Activated T-cell treated with anti-CD3 and anti-CD28 coated beads, Interleukin-2, amount 50 U/mL, for 1 hour (primary cell): ENCODE measurements at regions not wholly inside any gene's neighbourhood (a gene's known extent, or its start where the extent isn't known, plus 50 kb on each side); places are given as distances from the start of the nearest gene placed in this dataset.

Source experiments
- DNase-seq: peaks from one replicate; pipeline ENCODE4 v3.0.0-alpha.2; 2020

GRCh38 chr16:6248199-6248598 is 1084.4 kb upstream of the RBFOX1 start:
- no peak for DNase-seq

- DNase-seq: no peak
These were observed 1084.9 kb upstream of the RBFOX1 start for GRCh38 chr16:6247775-6248174.

DNA sequence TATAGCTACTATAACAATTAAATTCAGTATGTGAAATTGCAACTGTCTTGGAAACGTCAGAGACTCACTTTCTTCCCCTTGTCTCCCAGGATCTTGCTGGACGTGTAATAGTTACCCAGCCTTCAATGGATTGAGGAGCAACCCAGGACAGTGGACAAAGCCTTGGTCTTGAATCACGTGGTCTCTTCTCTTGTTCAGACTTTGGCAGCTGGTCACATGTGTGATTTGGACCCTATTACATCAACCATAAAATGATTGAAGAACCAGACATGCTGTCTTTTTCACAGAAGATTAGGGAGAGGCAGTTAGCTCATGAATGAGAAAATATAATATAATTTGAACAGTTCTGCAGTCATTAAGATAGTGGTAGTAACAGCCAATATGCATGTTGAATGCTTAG is 1085.5 kb upstream of the RBFOX1 start:
- DNase-seq: no peak

DNA sequence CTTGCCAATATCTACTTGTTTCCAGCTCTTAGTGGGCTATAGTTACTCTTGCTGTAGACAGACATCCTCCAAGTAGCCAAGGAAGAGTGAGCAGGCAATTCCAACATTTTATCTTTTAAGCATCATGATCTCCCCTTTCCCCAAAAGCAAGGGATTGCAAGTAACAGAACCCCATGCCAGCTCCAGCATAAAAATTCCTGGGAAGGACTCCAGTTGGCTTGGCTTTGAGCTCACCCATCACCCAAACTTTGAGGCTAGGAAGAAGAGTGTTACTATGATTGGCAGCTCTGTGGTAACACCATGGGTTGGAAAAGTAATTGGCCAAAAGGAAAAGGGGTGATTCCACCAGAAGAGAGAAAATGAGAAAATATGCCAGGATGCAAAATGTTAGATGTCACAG is 1086.4 kb upstream of the RBFOX1 start:
- no peak for DNase-seq

DNA sequence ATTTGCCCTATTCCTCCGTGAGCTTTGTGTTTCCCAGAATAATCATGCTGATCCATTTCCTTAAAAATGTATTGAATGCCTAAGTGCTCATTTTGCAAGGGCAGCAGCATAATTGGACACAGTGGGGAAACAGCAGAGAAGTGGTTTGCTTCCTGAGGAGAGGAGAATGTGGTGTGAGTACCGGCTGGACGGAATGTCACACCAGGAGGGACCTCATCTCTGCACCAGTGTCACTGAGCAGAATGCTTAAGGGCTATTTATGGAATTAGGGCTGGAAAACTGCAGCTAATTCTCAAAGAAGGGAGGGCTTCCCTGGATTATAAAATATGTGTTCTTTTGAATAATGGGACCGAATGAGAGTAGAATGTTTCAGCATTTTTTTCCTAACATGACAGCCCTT is 1100.6 kb upstream of the RBFOX1 start:
- no peak for DNase-seq

- DNase-seq: no peak
These were observed 1101.2 kb upstream of the RBFOX1 start for GRCh38 chr16:6231398-6231797.

DNA sequence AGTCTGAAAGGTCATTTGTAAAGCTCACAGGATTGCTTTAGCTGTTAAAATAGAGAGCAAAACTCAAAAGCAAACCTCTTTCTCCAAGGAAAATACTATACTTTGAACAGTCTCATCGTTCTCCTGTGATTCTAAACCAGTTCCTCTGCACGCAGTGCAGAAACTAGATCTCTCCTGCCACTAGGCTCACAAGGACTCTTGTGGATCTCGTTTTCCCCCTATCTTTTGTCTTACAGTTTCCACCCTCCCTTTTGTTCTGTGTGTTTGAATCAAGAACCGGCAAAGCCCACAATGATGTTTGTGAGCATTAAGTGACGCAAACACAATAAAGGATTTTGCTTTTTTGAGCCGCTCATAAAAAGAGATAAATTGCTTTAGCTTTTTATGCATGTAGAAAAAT is 1103.5 kb upstream of the RBFOX1 start:
- no peak for DNase-seq

DNA sequence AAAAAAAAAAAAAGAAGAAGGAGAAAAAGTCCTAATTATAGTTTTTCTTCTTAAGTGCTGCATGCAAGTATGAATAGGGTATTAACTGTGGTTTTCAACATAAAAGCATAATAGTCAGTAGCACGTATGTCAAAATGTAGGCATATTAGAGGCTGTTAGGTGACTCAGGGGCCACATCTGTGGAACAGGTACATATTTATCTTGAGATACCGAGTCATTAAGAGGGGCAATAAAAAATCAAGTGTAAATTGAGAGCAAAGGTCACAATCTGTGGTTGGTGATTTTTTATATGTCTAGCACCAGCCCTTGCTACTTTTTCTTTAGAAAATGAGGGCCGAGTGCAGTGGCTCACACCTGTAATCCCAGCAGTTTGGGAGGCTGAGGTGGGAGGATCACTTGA is 1113.8 kb upstream of the RBFOX1 start:
- DNase-seq: no peak

- DNase-seq: no peak
These were observed 1115.8 kb upstream of the RBFOX1 start for GRCh38 chr16:6216836-6217235.

- no peak for DNase-seq
These were observed 1114.0 kb upstream of the EEF2KMT start for GRCh38 chr16:6211644-6212043.

DNA sequence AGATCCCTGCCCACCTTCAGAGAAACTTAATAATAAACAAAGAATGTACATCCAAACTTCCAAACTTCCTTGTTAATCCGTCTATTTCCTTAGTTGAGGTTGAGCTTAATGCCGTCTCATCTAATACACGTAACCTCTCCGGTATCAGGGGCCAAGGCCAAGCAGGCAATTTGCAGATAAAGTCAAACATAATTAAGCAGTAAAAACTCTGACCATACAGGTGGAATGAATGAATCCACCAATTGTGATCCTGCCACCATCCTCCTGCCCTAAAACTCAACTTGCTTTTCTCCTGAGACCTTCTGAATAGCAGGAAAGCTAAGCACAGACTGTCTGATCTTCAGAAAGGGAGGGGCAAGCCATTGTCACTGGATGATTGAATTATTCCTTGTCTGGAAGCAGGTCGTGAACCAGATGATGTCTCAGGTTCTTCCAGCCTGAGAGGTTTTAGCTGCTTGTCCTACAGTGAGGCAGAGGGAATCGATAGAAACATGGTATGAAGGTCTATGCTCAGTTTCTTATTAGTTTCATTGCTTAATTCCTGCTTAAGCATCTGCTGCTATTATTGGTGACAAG is 1111.8 kb upstream of the EEF2KMT start:
- no peak for DNase-seq

DNA sequence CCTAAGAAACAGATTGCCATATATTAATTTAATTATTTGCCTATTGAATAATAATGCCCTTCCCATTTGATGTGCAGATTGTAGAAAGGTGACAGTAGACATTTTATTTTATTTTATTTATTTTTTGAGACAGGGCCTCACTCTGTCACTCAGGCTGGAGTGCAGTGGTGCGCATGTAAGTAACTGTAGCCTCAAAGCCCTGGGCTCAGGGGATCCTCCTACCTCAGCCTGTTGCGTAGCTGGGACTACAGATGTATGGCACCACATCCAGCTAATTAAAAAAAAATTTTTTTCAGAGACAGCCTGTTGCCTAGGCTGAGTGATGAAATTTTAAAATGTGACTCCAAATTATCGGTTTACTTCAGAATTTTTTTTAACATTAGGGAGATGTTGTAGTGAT is 1110.0 kb upstream of the EEF2KMT start:
- DNase-seq: no peak

DNA sequence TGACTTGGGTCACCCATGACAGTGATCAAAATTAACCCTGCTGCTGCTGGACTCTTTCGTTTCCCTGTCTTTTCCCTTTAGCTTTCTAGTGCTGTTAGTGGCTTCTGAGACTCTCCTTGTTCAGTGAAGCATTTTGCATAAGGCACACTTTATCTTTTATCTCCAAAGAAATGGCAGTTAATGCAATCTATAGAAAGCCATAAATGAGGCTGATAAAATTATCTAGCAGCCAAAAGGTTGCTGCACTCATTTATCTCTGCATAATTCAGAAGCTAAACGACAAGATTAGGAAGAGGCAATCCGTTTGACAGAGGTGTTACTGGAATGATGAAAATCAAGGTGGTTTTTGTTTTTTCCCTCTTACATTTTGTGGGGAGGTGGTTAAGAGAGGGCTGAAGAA is 1109.5 kb upstream of the EEF2KMT start:
- no peak for DNase-seq

- DNase-seq: no peak
These were observed 1108.5 kb upstream of the EEF2KMT start for GRCh38 chr16:6206080-6206479.

DNA sequence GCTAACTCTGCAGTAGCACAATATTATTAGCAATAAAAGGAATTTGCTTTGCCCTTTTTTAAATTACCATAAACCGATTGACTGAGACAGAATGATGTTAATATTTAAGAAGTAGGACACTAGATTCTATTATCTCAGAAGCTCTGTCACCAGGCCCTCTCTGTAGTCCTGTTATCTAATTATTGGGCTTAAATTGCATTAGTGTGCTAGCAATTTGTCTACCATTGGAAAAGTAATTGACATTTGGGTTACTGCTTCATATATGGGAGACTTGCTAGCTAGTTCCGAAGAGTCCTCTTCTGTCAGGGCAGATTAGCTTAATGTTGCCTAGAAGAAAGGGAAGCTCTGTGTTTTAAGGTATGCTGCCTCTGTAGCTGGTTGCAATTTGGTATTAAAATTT is 1107.3 kb upstream of the EEF2KMT start:
- no peak for DNase-seq

DNA sequence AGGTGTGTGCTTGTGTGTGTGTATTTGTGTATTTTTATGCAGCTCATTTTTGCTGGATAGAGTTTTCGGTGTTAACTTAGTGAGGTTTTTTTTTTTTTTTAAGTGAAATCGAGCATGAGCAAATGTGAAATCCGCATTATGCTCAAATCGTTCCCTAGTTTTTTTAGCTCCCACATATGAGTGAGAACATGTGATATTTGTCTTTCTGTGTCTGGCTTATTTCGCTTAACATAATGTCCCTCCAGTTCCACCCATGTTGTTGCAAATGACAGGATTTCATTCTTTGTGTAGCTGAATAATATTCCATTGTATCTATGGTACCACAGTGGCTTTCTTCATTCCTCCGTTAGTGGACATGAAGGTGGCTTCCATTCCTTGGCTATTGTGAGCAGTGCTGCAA is 1103.3 kb upstream of the EEF2KMT start:
- no peak for DNase-seq

GRCh38 chr16:6200271-6200670 is 1102.7 kb upstream of the EEF2KMT start:
- DNase-seq: no peak

DNA sequence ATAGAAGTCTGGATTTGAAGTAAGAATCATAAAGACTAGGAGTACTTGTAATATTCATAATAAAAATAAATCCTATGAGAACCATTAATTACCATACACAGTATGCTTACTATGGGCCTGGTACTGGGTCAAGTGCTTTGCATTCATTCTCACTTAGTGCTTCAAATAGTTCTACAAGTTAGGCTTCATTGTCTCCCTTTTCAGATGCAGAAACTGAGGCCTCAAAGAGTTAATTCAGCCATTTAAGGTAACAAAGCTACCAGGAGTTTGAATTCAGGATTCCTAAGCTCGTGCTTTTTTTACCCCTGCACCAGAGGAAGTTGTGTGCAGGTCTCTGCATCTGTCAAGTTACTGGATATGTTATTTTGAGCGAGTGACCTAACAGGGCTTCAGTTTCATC is 1098.4 kb upstream of the EEF2KMT start:
- no peak for DNase-seq

- no peak for DNase-seq
These were observed 1096.1 kb upstream of the EEF2KMT start for GRCh38 chr16:6193718-6194117.

DNA sequence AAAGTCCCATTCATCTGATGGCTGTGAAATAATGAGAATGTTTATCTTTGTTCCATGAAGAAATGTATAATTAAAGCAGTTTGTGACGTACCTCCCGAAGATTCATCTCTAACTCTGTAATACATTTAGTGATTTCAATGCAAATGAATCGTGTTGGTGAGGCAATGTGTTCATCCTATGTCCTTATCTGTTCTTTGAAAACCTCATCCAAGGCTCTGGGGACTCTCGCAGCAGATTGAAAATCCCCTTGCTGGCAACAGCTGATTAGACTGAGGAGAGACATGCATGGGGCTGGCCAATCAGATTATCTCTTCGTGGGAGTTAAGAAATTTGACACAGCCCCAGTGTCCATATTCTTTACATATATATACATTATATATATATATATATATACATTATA is 1095.4 kb upstream of the EEF2KMT start:
- no peak for DNase-seq

- DNase-seq: no peak
These were observed 1094.9 kb upstream of the EEF2KMT start for GRCh38 chr16:6192532-6192931.

- no peak for DNase-seq
These were observed 1093.2 kb upstream of the EEF2KMT start for GRCh38 chr16:6190776-6191175.

GRCh38 chr16:6189216-6189615 is 1091.6 kb upstream of the EEF2KMT start:
- no peak for DNase-seq

GRCh38 chr16:6177616-6178180 is 1080.1 kb upstream of the EEF2KMT start:
- DNase-seq: no peak

DNA sequence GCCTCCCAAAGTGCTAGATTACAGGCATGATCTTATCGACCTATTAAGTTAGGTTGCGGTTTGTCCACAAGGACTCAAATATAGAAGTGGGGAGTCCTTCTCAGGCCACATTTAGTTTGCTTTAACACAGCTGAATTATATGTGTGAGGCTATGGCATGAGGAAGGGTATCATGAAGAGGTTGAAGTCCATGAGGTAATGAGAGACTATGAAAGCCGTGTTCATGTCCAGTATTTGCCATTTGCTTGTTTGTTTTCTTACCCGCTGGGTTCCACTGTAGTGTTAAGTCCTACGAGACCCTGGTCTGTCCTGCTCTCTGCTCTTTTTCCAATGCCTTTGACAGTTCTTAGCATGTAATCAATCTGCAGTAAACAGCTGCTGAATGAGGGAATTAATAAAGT is 1072.4 kb upstream of the EEF2KMT start:
- DNase-seq: no peak
